Motor neuron (in vitro differentiated cells): ENCODE measurements at regions not wholly inside any gene's neighbourhood (a gene's known extent, or its start where the extent isn't known, plus 50 kb on each side); places are given as distances from the start of the nearest gene placed in this dataset.

Source experiments
- ATAC-seq, 8 experiments: fragments of 200-7000 bp; cut with Tn5 transposase; replicated peaks in 6 of 8; 2 replicates each; pipeline ENCODE4 v1.8.0; 2021; ENCODE audit warnings: mild to moderate bottlenecking in 8 of 8, moderate library complexity in 8 of 8
- H3K27ac ChIP-seq, 2 donors: fragments of 250-450 bp; sonication (Bioruptor Pico); 2 replicates each; pipeline ENCODE4 v1.9.0; 2021; ENCODE audit warnings: antibody characterized with exemption in 2 of 2, mild to moderate bottlenecking in 2 of 2, moderate library complexity in 1 of 2
- H3K4me1 ChIP-seq, 2 donors: fragments of 250-450 bp; sonication (Bioruptor Pico); replicated peaks in 1 of 2; 2 replicates each; pipeline ENCODE4 v1.6.1; 2021; ENCODE audit warnings: antibody characterized with exemption in 2 of 2, mild to moderate bottlenecking in 2 of 2, moderate library complexity in 1 of 2
- H3K4me3 ChIP-seq, 5 donors: fragments of 250-450 bp; sonication (Bioruptor Pico); 2 replicates each; pipeline ENCODE4 v1.9.0; 2021; ENCODE audit warnings: antibody characterized with exemption in 5 of 5, mild to moderate bottlenecking in 5 of 5, moderate library complexity in 4 of 5
- WGBS, 10 experiments: fragments of 450-650 bp; shearing (Covaris generic); methylation state at CpG; one replicate each; pipeline ENCODE4 v1.0.0; 2022; 5-methylcytosine and 5-hydroxymethylcytosine counted together
- in situ Hi-C, 9 experiments: fragments of 400-800 bp; cut with MboI; loops; one replicate each; pipeline ENCODE4 v1.15.0; 2021; ENCODE audit warnings: low sequenced_read_pairs in 9 of 9, low pct_unique_long_range_greater_than_20kb in 2 of 9; ENCODE audit not compliant: unreplicated experiment in 9 of 9

DNA sequence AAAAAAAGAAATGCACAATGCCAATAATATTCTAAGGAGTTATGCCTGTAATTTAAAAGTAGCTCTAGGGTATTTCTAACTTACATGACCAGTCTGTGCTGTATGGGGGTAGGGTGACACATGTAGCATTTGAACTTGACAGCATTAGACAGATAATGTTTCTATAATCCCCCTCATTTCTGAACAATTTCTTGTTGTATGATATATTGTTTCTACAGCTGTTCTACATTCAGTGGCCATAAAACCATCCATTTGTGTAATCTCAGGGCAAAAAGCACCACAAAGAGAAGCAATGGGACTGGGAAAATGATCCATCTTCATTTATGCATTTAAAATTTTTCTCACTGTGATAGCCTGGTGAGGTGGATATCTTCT is 767.8 kb downstream of the TFAP2A start:
- in situ Hi-C loops = no loop called here

DNA sequence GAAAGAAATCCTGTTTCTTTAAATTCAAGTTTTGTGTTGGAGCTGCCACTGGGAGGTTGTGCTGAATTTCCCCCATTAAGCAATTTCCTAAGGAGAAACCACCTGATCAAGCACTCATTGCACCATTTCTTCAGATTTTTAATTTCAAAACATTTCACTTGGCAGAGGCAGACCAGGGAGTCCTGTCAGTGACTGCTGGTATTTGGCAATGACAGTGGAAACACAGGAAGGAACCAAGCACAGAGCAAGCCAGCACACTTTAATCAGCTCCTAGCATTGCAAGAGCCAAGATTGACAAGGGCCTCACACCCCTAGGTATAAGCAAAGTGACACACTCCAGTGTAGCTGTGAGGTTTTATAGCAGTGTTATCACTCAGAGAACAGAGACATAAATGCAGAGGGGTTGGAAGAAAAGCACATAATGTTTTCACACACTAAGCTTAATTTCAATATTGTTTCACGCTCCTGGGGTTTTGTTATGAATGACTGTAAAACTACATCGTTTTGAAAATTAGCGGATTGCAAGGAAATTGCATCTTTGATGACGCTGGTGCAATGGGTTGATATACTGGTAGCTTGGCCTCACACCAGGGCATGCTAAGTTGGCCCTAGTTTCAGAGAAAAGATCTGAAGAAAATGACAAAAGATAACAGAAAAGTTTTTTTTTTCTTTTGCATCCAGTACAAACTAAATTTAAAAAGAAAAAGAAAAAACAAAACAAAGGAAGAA is 768.4 kb downstream of the TFAP2A start:
- in situ Hi-C loops = no loop called here
- ATAC-seq = peak in 2 of 8 experiments; percentile 32 to 46
- 15 to 96% (median 86%) methylated on average over 2 to 4 of the region's 4 CpGs; no CpG with 5 or more reads in 1 of the 10 experiments for WGBS, 10 experiments
- Histone ChIP-seq H3K4me1 (no peaks in the 10 kb centered on the region), H3K27ac (no peak overlapping the region), H3K4me3 (no peak overlapping the region)

More for the DNA sequence above, 767.8 kb downstream of the TFAP2A start:
- no peak for ATAC-seq
- Histone ChIP-seq H3K4me3 (no peak overlapping the region), H3K27ac (no peak overlapping the region), H3K4me1 (no peaks in the 10 kb centered on the region)

DNA sequence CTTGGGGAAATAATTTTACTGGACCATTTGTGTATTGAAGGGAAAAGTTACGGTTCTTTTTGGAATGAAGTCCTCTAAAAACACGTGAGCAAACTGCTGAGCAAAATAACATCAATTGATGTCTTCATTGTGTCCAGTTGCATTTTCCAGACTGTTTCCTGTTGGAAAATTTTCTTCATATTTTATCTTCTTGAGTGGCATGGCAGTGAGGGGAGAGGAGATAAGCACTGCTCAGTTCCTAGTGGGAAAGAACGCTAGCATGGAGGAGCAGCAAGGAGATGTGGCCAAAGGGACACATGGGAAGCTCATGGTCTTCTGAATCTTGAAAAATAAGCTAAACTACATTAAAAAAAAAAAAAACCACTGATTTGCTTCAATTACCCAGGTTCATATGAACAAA is 776.0 kb downstream of the TFAP2A start:
- 64 to 100% (median 96%) methylated on average over 1 to 3 of the region's 3 CpGs; no CpG with 5 or more reads in 1 of the 10 experiments for WGBS, 10 experiments
- Histone ChIP-seq H3K4me1 (peaks cover 0 to 12% of the 10 kb centered on the region in 2 donors), H3K4me3 (no peak overlapping the region), H3K27ac (no peak overlapping the region)
- in situ Hi-C loops = no loop called here
- ATAC-seq = no peak

DNA sequence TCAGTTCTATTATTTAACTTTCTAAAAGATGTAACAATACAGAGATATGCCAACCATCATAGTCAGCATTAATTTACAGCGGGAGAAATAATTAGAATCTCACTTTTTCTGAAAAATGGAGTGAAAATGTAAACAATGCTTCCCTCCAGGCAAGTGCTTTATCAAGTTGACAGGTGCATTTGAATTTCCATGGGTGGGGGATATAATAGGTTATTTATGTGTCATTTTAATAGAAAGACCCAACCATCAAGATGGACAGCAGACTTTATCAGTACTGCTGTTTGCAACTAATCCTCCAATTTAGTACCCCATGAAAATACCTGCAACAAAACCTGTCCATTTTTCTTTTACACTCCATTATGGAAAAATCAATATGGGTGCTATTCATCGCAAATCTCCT is 780.1 kb downstream of the TFAP2A start:
- in situ Hi-C loops = no loop called here

DNA sequence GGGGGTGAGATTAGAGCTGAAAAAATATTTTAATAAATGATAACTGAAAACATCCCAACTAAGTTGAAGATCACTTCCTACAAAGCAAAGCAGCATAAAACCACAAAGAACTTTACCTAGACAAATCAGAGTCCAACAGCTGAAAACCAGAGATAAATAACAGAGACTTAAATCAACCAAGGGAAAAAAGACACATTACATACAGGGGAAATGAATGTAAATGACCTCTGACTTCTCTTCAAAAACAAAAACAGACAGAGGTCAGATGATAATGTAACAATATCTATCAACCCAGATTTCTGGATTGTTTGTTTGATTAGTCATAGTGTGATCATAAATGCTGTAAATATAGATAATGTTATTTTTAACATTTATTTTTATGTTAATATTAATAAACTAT is 782.8 kb downstream of the TFAP2A start:
- no peak for ATAC-seq
- no peak overlapping the region for H3K4me3 ChIP-seq
- H3K4me1 ChIP-seq = peaks cover 0 to 8% of the 10 kb centered on the region in 2 donors
- H3K27ac ChIP-seq = no peak overlapping the region
- in situ Hi-C loops = no loop called here

More for the DNA sequence above, 780.1 kb downstream of the TFAP2A start:
- H3K4me3 ChIP-seq = no peak overlapping the region
- ATAC-seq = peak in 2 of 8 experiments; percentile 19 to 37
- 11 to 94% (median 75%) methylated on average over 1 to 2 of the region's 2 CpGs for WGBS, 10 experiments
- H3K4me1 ChIP-seq = peaks cover 0 to 12% of the 10 kb centered on the region in 2 donors
- no peak overlapping the region for H3K27ac ChIP-seq

DNA sequence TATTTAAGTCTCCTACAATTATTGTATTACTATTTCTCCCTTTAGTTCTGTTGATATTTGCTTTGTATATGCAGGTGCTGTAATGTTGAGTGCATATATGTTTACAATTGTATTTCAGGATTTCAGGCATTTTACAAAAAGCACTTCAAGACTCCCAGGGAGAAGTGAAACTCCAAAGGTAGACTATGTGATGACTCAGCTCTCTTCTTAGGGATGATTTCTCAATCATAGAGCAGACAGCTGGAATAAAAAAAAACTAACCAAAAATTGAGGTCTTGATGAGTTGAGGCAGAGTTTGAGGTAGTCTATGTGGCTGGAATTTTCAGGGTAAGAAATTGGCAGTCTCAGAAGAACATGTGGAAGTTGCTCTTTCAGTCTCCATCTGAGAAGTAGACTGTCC is 786.1 kb downstream of the TFAP2A start:
- Histone ChIP-seq H3K27ac (no peak overlapping the region), H3K4me3 (no peak overlapping the region), H3K4me1 (no peaks in the 10 kb centered on the region)
- no peak for ATAC-seq
- in situ Hi-C loops = no loop called here

DNA sequence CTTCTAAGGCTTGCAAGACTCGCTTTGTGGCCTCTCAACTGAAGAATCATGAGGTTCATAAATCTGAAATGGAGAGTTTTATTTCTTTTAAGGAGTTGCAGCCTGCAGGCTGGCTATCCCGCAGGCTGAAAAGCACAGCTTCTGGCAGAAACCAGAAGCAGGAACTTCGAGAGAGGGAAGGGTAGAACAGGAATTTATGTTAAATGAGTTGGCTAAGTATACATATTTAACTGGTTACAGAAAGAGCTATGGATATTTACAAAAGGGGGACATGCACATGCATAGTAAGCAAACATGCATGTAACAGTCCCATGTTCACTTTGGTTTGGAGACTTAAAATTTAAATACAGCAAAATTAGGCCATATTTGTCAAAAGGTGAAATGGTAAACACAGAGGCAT is 787.0 kb downstream of the TFAP2A start:
- peaks cover 0 to 4% of the 10 kb centered on the region in 2 donors for H3K4me1 ChIP-seq
- no peak overlapping the region for H3K27ac ChIP-seq
- 16 to 70% (median 53%) methylated on average over 1 to 3 of the region's 3 CpGs; no CpG with 5 or more reads in 1 of the 10 experiments for WGBS, 10 experiments
- ATAC-seq = peak in 3 of 8 experiments; percentile 36 to 74 (median 69)
- H3K4me3 ChIP-seq = no peak overlapping the region
- in situ Hi-C loops = no loop called here

DNA sequence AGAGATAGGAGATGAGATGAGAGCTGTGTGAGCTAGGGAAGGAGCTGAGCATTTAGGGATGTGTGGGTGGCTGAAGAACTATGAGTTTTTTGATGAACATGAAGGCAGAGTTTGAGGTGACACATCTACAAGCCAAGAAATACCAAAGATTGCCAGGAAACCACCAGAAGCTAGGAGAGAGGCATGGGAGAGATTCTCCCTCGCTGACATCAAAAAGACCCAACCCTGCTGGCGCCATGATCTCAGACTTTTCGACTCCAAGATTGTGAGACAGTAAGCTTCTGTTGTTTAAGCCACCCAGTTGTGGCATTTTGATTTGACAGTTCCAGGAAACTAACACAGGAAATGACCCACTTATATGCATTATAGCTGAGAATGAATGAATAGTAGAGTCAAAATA is 790.9 kb downstream of the TFAP2A start:
- Histone ChIP-seq H3K27ac (no peak overlapping the region), H3K4me1 (peaks cover 0 to 8% of the 10 kb centered on the region in 2 donors), H3K4me3 (no peak overlapping the region)
- WGBS, 10 experiments = 22 to 100% (median 88%) methylated on average over 2 to 3 of the region's 3 CpGs; no CpG with 5 or more reads in 2 of the 10 experiments
- ATAC-seq = peak in 1 of 8 experiments; percentile 45
- in situ Hi-C loops = no loop called here

DNA sequence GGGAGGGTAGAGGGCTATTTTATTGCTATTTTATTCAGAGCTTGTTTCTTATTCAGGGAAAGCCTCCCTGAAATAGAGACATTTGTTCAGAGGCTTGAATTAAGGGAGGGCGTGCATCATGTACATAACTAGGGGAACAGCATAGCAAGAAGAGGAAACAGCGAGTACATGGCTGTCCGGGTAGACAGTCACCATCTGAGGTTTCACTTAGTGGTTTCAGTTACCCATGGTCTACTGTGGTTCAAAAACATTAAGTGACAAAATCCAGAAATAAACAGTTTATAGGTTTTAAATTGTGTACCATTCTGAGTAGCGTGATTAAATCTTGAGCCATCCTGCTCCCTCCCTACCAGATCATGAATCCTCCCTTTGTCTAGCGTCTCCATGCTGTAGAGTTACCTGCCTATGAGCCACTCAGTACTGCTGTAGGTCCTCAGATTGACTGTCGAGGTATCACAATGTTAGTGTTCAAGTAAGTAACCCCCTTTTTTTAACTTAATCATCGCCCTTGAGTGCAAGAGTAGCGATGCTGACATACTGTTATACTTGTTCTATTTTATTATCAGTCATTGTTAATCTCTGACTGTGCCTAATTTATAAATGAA is 791.5 kb downstream of the TFAP2A start:
- Histone ChIP-seq H3K27ac (no peak overlapping the region), H3K4me1 (peaks cover 0 to 8% of the 10 kb centered on the region in 2 donors), H3K4me3 (no peak overlapping the region)
- in situ Hi-C loops = no loop called here
- WGBS, 10 experiments = 45 to 100% (median 85%) methylated on average over 2 to 8 of the region's 8 CpGs
- ATAC-seq = peak in 3 of 8 experiments; percentile 11 to 41 (median 38)

DNA sequence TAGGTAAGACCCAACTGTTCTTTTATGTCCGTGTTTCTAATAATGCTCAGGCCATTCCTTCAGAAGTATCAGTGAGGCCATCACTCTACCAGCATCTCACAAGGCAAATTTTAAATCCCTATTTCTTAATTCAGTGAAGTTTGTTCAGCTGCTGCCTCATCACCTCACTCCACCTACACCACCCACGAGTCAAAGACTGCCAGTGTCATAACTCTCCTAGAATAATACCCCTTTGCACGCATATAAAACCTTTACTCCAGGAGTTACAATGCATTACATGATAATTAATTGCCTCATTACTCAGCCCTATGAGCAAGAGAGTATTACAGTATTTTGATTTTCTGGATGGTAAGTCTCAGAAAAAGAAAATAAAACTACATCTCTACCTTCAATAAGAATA is 793.6 kb downstream of the TFAP2A start:
- in situ Hi-C loops = no loop called here
- 10 to 93% (median 75%) methylated on average over 1 to 3 of the region's 3 CpGs; no CpG with 5 or more reads in 2 of the 10 experiments for WGBS, 10 experiments
- H3K27ac ChIP-seq = no peak overlapping the region
- peak in 1 of 8 experiments; percentile 10 for ATAC-seq
- no peak overlapping the region for H3K4me3 ChIP-seq
- peaks cover 0 to 8% of the 10 kb centered on the region in 2 donors for H3K4me1 ChIP-seq

DNA sequence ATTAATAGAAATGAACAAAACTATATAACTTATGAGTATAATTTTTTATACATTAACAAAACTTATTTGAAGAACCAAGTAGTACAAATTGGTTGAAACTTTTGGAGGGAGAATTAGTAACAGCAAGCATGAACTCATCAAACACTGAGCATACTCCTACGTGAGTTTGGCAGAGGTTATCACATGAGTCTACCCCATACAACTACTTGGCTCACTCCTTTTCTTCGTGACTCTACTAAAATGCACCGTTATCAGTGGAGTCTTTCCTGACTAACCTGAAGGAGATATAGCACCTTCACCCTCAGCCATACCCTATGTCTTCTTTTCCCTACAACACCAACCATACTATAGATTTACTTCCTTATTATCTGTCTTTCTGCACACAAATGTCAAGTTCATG is 794.2 kb downstream of the TFAP2A start:
- H3K4me3 ChIP-seq = no peak overlapping the region
- WGBS, 10 experiments = 58 to 100% (median 83%) methylated on average over 1 to 3 of the region's 3 CpGs
- ATAC-seq = no peak
- H3K4me1 ChIP-seq = peaks cover 0 to 8% of the 10 kb centered on the region in 2 donors
- H3K27ac ChIP-seq = no peak overlapping the region
- in situ Hi-C loops = no loop called here

DNA sequence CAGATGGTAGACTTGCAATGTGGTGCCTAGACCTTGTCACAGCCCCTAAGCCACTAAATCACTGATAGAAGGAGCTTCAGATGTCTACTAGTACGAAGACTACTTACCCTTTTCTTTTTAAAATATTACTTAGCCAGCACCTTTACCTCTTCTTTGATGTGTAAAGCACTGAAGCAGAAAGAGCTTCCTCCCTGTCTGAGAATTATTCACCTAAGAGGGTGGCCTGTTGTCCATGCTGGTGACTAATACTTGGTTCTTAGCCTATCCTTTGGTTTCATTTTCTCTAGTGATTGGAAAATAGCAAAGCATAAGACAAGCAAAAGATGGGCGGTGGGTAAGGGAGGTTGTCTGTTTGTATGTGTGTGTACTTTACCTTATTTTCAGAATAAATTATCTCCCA is 794.6 kb downstream of the TFAP2A start:
- in situ Hi-C loops = no loop called here
- peak in 2 of 8 experiments; percentile 38 to 54 for ATAC-seq
- no peak overlapping the region for H3K27ac ChIP-seq
- no peak overlapping the region for H3K4me3 ChIP-seq
- peaks cover 0 to 8% of the 10 kb centered on the region in 2 donors for H3K4me1 ChIP-seq
- WGBS, 10 experiments = 57 to 100% (median 81%) methylated on average over 1 to 2 of the region's 2 CpGs; no CpG with 5 or more reads in 3 of the 10 experiments

DNA sequence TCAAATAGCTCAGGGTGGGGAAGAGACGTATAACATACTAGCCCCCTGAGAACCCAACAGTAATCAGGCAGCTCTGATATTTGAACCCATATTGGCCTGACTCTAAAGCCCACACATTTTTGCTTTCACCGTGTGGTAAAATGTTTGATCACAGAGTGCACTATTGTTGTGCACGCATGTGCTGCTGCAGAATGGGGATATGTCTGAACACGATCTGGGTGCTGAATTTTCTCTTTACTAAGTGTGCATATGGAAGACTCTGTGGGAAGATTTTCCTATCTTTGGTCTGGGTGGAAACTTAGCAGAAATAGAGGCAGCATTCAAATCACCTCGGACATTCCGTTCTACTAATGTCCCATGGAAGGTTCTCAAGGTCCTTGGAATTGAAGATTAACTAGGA is 800.1 kb downstream of the TFAP2A start:
- no peak for ATAC-seq
- Histone ChIP-seq H3K4me3 (no peak overlapping the region), H3K27ac (no peak overlapping the region), H3K4me1 (peaks cover 0 to 7% of the 10 kb centered on the region in 2 donors)
- WGBS, 10 experiments = 43 to 100% (median 86%) methylated on average over 2 to 6 of the region's 6 CpGs; no CpG with 5 or more reads in 1 of the 10 experiments
- in situ Hi-C loops = no loop called here

DNA sequence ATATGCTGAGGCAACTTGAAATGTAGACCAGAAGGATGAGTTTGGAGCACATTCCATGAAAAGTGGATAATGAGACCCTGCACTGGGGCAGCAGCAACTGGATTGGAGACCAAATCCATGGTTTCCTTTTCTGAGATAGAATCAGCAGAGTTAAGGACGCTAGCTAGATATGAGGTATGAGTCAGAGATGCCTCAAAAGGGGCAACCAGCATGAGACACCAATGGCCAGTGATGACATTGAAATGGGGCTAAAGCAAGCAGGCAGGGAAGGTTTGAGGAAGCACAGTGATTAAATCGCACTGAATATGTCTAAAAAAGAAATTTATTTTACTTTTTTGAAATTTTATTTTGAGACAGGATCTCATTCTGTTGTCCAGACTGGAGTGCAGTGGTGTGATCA is 802.4 kb downstream of the TFAP2A start:
- no peak for ATAC-seq
- Histone ChIP-seq H3K4me3 (no peak overlapping the region), H3K4me1 (peaks cover 0 to 7% of the 10 kb centered on the region in 2 donors), H3K27ac (no peak overlapping the region)
- WGBS, 10 experiments = 50 to 100% (median 87%) methylated on average over 1 to 2 of the region's 2 CpGs; no CpG with 5 or more reads in 2 of the 10 experiments
- in situ Hi-C loops = no loop called here
